GM12878 (cell line): ENCODE measurements at regions not wholly inside any gene's neighbourhood (a gene's known extent, or its start where the extent isn't known, plus 50 kb on each side); places are given as distances from the start of the nearest gene placed in this dataset.

ENCODE experiments used
- ATAC-seq: fragments of 200-7000 bp; cut with Tn5 transposase; 3 replicates; pipeline ENCODE4 v1.9.1; 2020; ENCODE audit warnings: mild to moderate bottlenecking, moderate library complexity
- BruUV-seq: library from RNA; stranded (reverse); fragments of 400-500 nt; replicated peaks from 2 replicates; lab custom pipeline; 2021; lab: Mats Ljungman, UMichigan
- CTCF ChIA-PET: fragments of 300-600 bp; sonication (Branson Sonifier 250); formaldehyde crosslinking; extraction: SDS; loops from one replicate; lab custom pipeline; 2021; ENCODE audit warnings: inconsistent platforms; lab: Yijun Ruan, JAX
- POLR2A ChIA-PET: fragments of 350-600 bp; formaldehyde crosslinking; extraction: SDS; loops from one replicate; lab custom pipeline; 2021; ENCODE audit warnings: inconsistent platforms; lab: Charles Lee
- RAD21 ChIA-PET: fragments of 300-600 bp; sonication (Branson Sonifier 250); formaldehyde crosslinking; loops from one replicate; lab custom pipeline; 2023; ENCODE audit warnings: antibody characterized with exemption; ENCODE audit not compliant: unreplicated experiment; lab: Charles Lee
- SMC1A ChIA-PET: fragments of 300-600 bp; sonication (Branson Sonifier 250); formaldehyde crosslinking; loops from one replicate; lab custom pipeline; 2023; ENCODE audit not compliant: unreplicated experiment, uncharacterized antibody; lab: Charles Lee
- DNase-seq: peaks from one replicate; pipeline ENCODE4 v3.0.0-alpha.2; 2011; ENCODE audit warnings: low read depth, low spot score
- FAIRE-seq: peaks from 3 replicates; lab custom pipeline; 2011; peaks lifted over from hg19 to GRCh38; lab: Jason Lieb, UNC
- H2AFZ ChIP-seq: 2 replicates; pipeline ENCODE4 v1.6.0; 2011; ENCODE audit warnings: low read depth, low read length, control low read depth; ENCODE audit not compliant: control insufficient read depth
- H3K27ac ChIP-seq: 2 replicates; pipeline ENCODE4 v1.5.1; 2011; ENCODE audit warnings: control low read depth; ENCODE audit not compliant: control insufficient read depth, insufficient read depth
- H3K27me3 ChIP-seq, 2 experiments: replicated peaks in 1 of 2; 2 replicates each; pipeline versions ENCODE4 v1.6.0 to v1.6.1; 2011; ENCODE audit warnings: low read length in 1 of 2; ENCODE audit not compliant: control insufficient read depth in 2 of 2, insufficient read depth in 2 of 2
- H3K36me3 ChIP-seq, 2 experiments: 2 replicates each; pipeline ENCODE4 v1.5.1; 2011; ENCODE audit warnings: low read length in 1 of 2; ENCODE audit not compliant: control insufficient read depth in 2 of 2, insufficient read depth in 2 of 2
- H3K4me1 ChIP-seq: 2 replicates; pipeline ENCODE4 v1.6.1; 2011; ENCODE audit warnings: mild to moderate bottlenecking, low read length, moderate library complexity, mixed read lengths; ENCODE audit not compliant: control insufficient read depth, insufficient read depth
- H3K4me2 ChIP-seq: 2 replicates; pipeline ENCODE4 v1.6.0; 2011; ENCODE audit warnings: control low read depth; ENCODE audit not compliant: control insufficient read depth, insufficient read depth
- H3K4me3 ChIP-seq: fragments of 200-600 bp; sonication (generic); 2 replicates; pipeline ENCODE4 v1.5.1; 2016
- H3K79me2 ChIP-seq: 2 replicates; pipeline ENCODE4 v1.6.0; 2011; ENCODE audit warnings: low read length; ENCODE audit not compliant: control insufficient read depth, insufficient read depth
- H3K9ac ChIP-seq: 2 replicates; pipeline ENCODE4 v1.8.0; 2011; ENCODE audit warnings: low read length, control low read depth, mixed read lengths; ENCODE audit not compliant: control insufficient read depth, insufficient read depth
- H3K9me3 ChIP-seq: replicated peaks from 3 replicates; pipeline ENCODE4 v1.5.1; 2011; ENCODE audit warnings: mild to moderate bottlenecking, low read length; ENCODE audit not compliant: control insufficient read depth, insufficient read depth
- H4K20me1 ChIP-seq: 2 replicates; pipeline ENCODE4 v1.6.0; 2011; ENCODE audit not compliant: control insufficient read depth, insufficient read depth
- ASH2L ChIP-seq: fragments of 300-600, 200-600 bp; sonication (generic); IDR thresholded peaks from 2 replicates; pipeline ENCODE4 v1.6.1; 2017; ENCODE audit warnings: low read depth, mild to moderate bottlenecking, borderline replicate concordance
- CREM ChIP-seq: IDR thresholded peaks from 2 replicates; pipeline ENCODE4 v1.6.1; 2014; ENCODE audit warnings: antibody characterized with exemption, low read depth
- KAT2A ChIP-seq: conservative IDR thresholded peaks from 2 replicates; pipeline ENCODE4 v1.6.1; 2011; ENCODE audit warnings: low read depth, low read length; ENCODE audit not compliant: control insufficient read depth
- SP1 ChIP-seq: IDR thresholded peaks from one replicate; pipeline ENCODE4 v1.6.1; 2011; ENCODE audit warnings: low read depth, low read length
- TAF1 ChIP-seq: IDR thresholded peaks from 2 replicates; pipeline ENCODE4 v1.6.1; 2011; ENCODE audit warnings: mild to moderate bottlenecking, low read depth, low read length, borderline replicate concordance
- TCF7 ChIP-seq: IDR thresholded peaks from 2 replicates; pipeline ENCODE4 v1.6.1; 2014; ENCODE audit warnings: antibody characterized with exemption, borderline replicate concordance
- YBX1 ChIP-seq: fragments of 450-650 bp; IDR thresholded peaks from 2 replicates; pipeline ENCODE4 v1.6.1; 2016; ENCODE audit warnings: antibody characterized with exemption
- ZZZ3 ChIP-seq: IDR thresholded peaks from 2 replicates; pipeline ENCODE4 v1.6.1; 2011; ENCODE audit warnings: low read depth; ENCODE audit not compliant: control insufficient read depth, insufficient read length
- WGBS: methylation state at CpG from one replicate; pipeline ENCODE4 v1.1.6; 2016; ENCODE audit warnings: low lambda C conversion rate; ENCODE audit not compliant: insufficient replicate concordance, insufficient coverage; ENCODE audit errors: missing lambda C conversion rate; 5-methylcytosine and 5-hydroxymethylcytosine counted together
- in situ Hi-C: fragments of 300-500 bp; cut with MboI; formaldehyde crosslinking; loops from 9 replicates; pipeline ENCODE4 v1.14.3; 2018; ENCODE audit warnings: mixed read lengths
- intact Hi-C: fragments of 100-400 bp; cut with micrococcal nuclease; formaldehyde crosslinking; loops from one replicate; pipeline ENCODE4 v1.14.2; 2022; ENCODE audit not compliant: unreplicated experiment
- TF ChIP-seq, protein P1 (sequence below): fragments of 450-650 bp; IDR thresholded peaks from 2 replicates; pipeline ENCODE4 v1.6.1; 2017; ENCODE audit warnings: borderline replicate concordance

DNA sequence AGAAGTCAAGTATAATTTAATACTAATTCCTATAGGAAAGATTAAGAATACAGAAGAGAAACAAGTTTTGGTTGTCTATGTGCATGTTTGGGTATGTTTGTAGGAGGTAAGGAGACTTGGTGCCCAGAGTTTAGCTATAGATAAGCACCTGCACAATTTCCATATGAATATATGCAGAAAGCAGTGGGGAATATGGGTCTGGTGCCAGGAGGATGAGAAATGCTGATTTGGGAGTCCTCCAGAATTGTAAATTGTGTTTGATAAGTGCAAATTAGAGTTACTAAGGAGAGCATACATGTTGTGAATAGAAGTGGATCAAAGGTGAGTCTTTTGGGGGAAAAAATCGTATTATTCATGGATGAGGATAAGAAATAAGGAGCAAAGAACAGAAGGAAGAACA is 653.1 kb downstream of the EFNA5 start:
- ChIA-PET POLR2A (interaction anchor here (0.6 kb wide), 1 partner anchor 281 kb away, joined by 4 read pairs; no protein-coding TSS in a partner anchor), SMC1A (interaction anchor here (1.4 kb wide), 1 partner anchor 16 kb away, joined by 3 read pairs; no protein-coding TSS in a partner anchor), CTCF (no interaction called here), RAD21 (no interaction called here)
- no peak for ATAC-seq
- 0% methylated on average over 1 of the region's 1 CpG for WGBS
- DNase-seq: no peak
- Histone ChIP-seq H3K4me2 (no peak overlapping the region), H3K9me3 (no peaks in the 10 kb centered on the region), H4K20me1 (no peaks in the 10 kb centered on the region), H3K4me1 (no peaks in the 10 kb centered on the region), H3K27me3 (no peaks in the 10 kb centered on the region), H3K4me3 (no peak overlapping the region), H3K9ac (no peak overlapping the region), H3K79me2 (no peaks in the 10 kb centered on the region), H3K36me3 (no peaks in the 10 kb centered on the region), H2AFZ (no peak overlapping the region), H3K27ac (no peak overlapping the region)
- no TSS peak for BruUV-seq
- FAIRE-seq: no peak
- in situ Hi-C loops (no loop called here), intact Hi-C loops (no loop called here)
- TF ChIP-seq TCF7 (no peak), TAF1 (no peak), ZZZ3 (no peak), SP1 (no peak), YBX1 (no peak), ASH2L (no peak), KAT2A (no peak), CREM (no peak)
- TF ChIP-seq, protein P1, sequence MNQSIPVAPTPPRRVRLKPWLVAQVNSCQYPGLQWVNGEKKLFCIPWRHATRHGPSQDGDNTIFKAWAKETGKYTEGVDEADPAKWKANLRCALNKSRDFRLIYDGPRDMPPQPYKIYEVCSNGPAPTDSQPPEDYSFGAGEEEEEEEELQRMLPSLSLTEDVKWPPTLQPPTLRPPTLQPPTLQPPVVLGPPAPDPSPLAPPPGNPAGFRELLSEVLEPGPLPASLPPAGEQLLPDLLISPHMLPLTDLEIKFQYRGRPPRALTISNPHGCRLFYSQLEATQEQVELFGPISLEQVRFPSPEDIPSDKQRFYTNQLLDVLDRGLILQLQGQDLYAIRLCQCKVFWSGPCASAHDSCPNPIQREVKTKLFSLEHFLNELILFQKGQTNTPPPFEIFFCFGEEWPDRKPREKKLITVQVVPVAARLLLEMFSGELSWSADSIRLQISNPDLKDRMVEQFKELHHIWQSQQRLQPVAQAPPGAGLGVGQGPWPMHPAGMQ: no peak
